HG03342 (cell line): ENCODE measurements at regions not wholly inside any gene's neighbourhood (a gene's known extent, or its start where the extent isn't known, plus 50 kb on each side); places are given as distances from the start of the nearest gene placed in this dataset.
A peak's percentile ranks its signal among the peaks of the same experiment; 100 is the strongest.

Experiments
- ATAC-seq: cut with Tn5 transposase; IDR thresholded peaks from one replicate; pipeline ENCODE4 v1.9.1; 2021; ENCODE audit warnings: mild to moderate bottlenecking, moderate library complexity; ENCODE audit not compliant: unreplicated experiment

DNA sequence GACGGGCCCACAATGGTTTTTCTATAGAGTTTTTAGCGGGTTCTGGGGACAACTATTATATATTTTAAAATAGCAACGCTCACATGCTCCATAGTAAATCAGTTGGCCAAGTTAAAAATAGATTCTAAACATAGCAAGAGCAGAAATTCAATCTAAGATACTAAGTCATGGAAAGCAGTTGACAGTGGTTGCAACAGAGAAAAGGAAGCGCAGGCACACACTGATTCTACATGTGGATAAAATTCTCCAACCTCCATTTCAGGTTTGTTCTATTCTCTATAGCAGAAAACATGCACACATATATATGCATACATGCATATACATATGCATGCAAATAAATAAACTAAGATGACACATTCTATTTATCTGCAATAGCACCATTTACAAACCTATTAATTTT lies 89.6 kb upstream of the HNRNPU start:
- ATAC-seq: no peak

DNA sequence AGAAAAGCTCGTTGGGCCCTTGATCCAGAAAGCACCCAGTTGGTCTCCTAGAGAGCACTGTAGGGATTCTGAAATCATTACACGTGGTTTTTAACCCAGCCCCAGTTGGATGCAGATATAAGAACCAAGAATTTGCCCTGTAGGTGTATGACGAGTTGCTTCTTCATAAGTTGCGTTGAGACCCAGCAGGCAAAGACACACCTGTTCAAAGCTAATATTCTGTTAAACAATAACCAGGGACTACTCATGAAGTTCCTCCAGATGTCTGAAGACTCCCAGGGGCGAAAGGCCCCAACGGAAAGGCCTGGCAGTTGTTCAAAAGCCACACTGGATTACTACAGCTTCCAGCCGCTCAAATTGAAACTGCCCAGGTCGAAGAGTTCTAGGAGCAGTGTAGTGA lies 88.6 kb upstream of the HNRNPU start:
- peak; percentile 96 for ATAC-seq

- ATAC-seq: peak; percentile 4
Measured at GRCh38 chr1:244952280-244952933, 88.1 kb upstream of the HNRNPU start.

- ATAC-seq: no peak
Measured at GRCh38 chr1:244948416-244948815, 84.1 kb upstream of the HNRNPU start.

- ATAC-seq: peak; percentile 84
Measured at GRCh38 chr1:244945109-244945671, 80.8 kb upstream of the HNRNPU start.

GRCh38 chr1:244941121-244941520 lies 76.8 kb upstream of the HNRNPU start:
- ATAC-seq: peak; percentile 79

DNA sequence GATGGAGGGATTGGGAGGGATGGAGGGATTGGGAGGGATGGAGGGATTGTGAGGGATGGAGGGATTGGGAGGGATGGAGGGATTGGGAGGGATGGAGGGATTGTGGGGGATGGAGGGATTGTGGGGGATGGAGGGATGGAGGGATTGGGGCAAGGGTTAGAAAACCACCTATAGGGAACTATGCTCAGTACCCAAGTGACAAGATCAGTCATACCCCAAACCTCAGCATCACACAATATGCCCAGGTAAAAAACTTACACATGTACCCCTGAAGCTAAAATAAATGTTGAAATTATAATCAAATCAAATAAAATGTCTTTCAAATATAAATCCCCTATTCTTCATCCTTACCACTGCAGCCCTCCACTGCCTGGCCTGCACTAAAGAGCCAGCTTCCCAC lies 72.8 kb upstream of the HNRNPU start:
- no peak for ATAC-seq

DNA sequence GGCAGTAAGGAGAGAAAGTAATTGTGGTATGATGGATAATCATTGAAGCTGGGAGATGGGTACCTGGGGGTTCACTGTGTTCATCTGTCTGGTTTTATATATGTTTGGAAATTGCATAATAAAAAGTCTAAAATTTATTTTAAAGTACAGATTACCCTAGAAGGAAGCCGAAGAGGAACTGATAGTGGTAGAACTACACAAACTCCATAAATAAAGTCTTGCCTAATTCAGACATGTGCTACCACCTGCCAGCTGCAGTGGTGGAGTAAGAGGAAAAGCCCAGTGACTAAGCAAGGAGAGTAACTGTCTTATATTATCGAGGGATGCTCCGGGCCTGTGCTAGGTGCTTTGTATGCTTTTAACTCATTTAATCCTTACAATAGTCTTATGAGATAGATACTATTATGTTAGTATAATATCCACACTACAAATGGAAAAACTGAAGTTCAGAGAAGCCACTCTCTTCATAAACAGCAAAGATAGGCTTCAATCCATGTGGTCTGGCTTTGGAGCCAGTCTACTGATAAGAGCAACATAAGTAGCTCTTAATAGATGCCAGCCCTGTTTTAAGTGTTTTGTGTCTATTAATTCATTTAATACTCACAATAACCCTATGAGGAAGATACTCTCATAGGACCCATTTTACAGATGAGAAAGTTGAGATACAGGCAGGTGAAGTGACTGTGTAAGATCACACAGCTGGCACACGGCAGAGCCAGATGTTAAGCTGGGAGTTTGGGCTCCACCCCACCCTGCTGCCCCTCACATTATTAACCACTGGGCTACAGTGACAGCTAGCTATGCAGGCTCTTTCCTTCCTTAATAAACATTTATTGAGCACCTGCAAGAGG lies 56.8 kb upstream of the HNRNPU start:
- peak; percentile 60 for ATAC-seq

- ATAC-seq: no peak
Measured at GRCh38 chr1:244919320-244920282, 55.3 kb upstream of the HNRNPU start.

- ATAC-seq: peak; percentile 53
Measured at GRCh38 chr1:244918421-244919319, 54.3 kb upstream of the HNRNPU start.

- ATAC-seq: no peak
Measured at GRCh38 chr1:244917073-244917670, 52.8 kb upstream of the HNRNPU start.

- ATAC-seq: no peak
Measured at GRCh38 chr1:244915736-244916135, 51.4 kb upstream of the HNRNPU start.

- ATAC-seq: no peak
Measured at GRCh38 chr1:244914761-244915160, 50.4 kb upstream of the HNRNPU start.
